CD4-positive, alpha-beta memory T cell (primary cell): ENCODE measurements at regions not wholly inside any gene's neighbourhood (a gene's known extent, or its start where the extent isn't known, plus 50 kb on each side); places are given as distances from the start of the nearest gene placed in this dataset.
"Not testable (repeated sequence)": the region's sequence is repeated elsewhere in the genome, so short reads cannot be mapped to it uniquely, and the experiment has no call there.

Source experiments
- CTCF ChIA-PET: fragments of 350-600 bp; sonication (Branson Sonifier 250); formaldehyde crosslinking; loops from one replicate; lab custom pipeline; 2021; ENCODE audit warnings: inconsistent platforms; ENCODE audit not compliant: partially characterized antibody; lab: Charles Lee
- POLR2A ChIA-PET: fragments of 350-600 bp; sonication (Branson Sonifier 250); formaldehyde crosslinking; loops from one replicate; lab custom pipeline; 2021; ENCODE audit not compliant: partially characterized antibody; lab: Charles Lee
- DNase-seq, 5 donors: peaks; one replicate each; pipeline versions ENCODE4 v3.0.0 to v3.0.0-alpha.2; 2020 to 2022; ENCODE audit warnings: mixed read lengths in 1 of 5
- H3K27ac ChIP-seq: one replicate; pipeline ENCODE4 v1.7.0; 2013; ENCODE audit warnings: low read depth, low read length
- H3K27me3 ChIP-seq: 2 replicates; pipeline ENCODE4 v1.7.0; 2013; ENCODE audit warnings: mild to moderate bottlenecking, low read length, moderate library complexity; ENCODE audit not compliant: insufficient read depth
- H3K36me3 ChIP-seq: 2 replicates; pipeline ENCODE4 v1.7.0; 2013; ENCODE audit warnings: mild to moderate bottlenecking, low read length, moderate library complexity; ENCODE audit not compliant: insufficient read depth
- H3K4me1 ChIP-seq: 2 replicates; pipeline ENCODE4 v1.7.0; 2013; ENCODE audit warnings: mild to moderate bottlenecking, low read length, moderate library complexity; ENCODE audit not compliant: insufficient read depth
- H3K4me3 ChIP-seq, 2 donors: one replicate each; pipeline ENCODE4 v1.7.0; 2013; ENCODE audit warnings: low read length in 2 of 2, mild to moderate bottlenecking in 1 of 2
- H3K9me3 ChIP-seq, 2 donors: one replicate each; pipeline ENCODE4 v1.7.0; 2013; ENCODE audit warnings: low read length in 2 of 2, control low read depth in 1 of 2; ENCODE audit not compliant: control insufficient read depth in 1 of 2
- H3K27ac Mint-ChIP-seq, 7 donors: one replicate each; pipeline ENCODE4 v1.8.0; 2020 to 2021; ENCODE audit warnings: mixed read lengths in 7 of 7, mild to moderate bottlenecking in 6 of 7, inconsistent platforms in 3 of 7, moderate library complexity in 3 of 7
- H3K27me3 Mint-ChIP-seq, 2 donors: one replicate each; pipeline ENCODE4 v1.8.0; 2020 to 2021; ENCODE audit warnings: mixed read lengths in 2 of 2
- H3K36me3 Mint-ChIP-seq, 2 donors: one replicate each; pipeline ENCODE4 v1.8.0; 2020 to 2021; ENCODE audit warnings: mixed read lengths in 2 of 2, inconsistent platforms in 1 of 2, mild to moderate bottlenecking in 1 of 2
- H3K4me1 Mint-ChIP-seq, 4 donors: one replicate each; pipeline ENCODE4 v1.8.0; 2020 to 2021; ENCODE audit warnings: mixed read lengths in 4 of 4, mild to moderate bottlenecking in 1 of 4
- H3K4me3 Mint-ChIP-seq, 8 donors: one replicate each; pipeline ENCODE4 v1.8.0; 2020 to 2021; ENCODE audit warnings: mixed read lengths in 8 of 8, mild to moderate bottlenecking in 7 of 8, moderate library complexity in 6 of 8, inconsistent platforms in 3 of 8
- H3K9me3 Mint-ChIP-seq, 8 donors: one replicate each; pipeline ENCODE4 v1.8.0; 2020 to 2021; ENCODE audit warnings: mixed read lengths in 8 of 8, mild to moderate bottlenecking in 5 of 8, inconsistent platforms in 3 of 8, moderate library complexity in 1 of 8
- intact Hi-C: fragments of 100-400 bp; cut with micrococcal nuclease; formaldehyde crosslinking; loops from one replicate; pipeline ENCODE4 v1.15.1; 2023

GRCh38 chr6:17206566-17207072 is 74.5 kb upstream of the RBM24 start:
- ChIA-PET POLR2A (no interaction called here), CTCF (interaction anchor here (0.6 kb wide), 1 partner anchor 18 kb away, joined by 3 read pairs; no protein-coding TSS in a partner anchor)
- Mint-ChIP-seq H3K4me3 (no peak overlapping the region), H3K27me3 (peaks cover 0 to 8% of the 10 kb centered on the region in 2 donors), H3K36me3 (no peaks in the 10 kb centered on the region), H3K4me1 (no peaks in the 10 kb centered on the region), H3K27ac (no peak overlapping the region), H3K9me3 (peaks cover 0 to 3% (median 0%) of the 10 kb centered on the region in 8 donors)
- no peaks in the 10 kb centered on the region for H3K9me3 ChIP-seq
- H3K4me1 ChIP-seq: no peaks in the 10 kb centered on the region
- H3K36me3 ChIP-seq: no peaks in the 10 kb centered on the region
- DNase-seq: no peak
- no peaks in the 10 kb centered on the region for H3K27me3 ChIP-seq
- intact Hi-C loops: no loop called here
- no peak overlapping the region for H3K4me3 ChIP-seq
- no peak overlapping the region for H3K27ac ChIP-seq

GRCh38 chr6:17207281-17207680 is 73.9 kb upstream of the RBM24 start:
- H3K9me3 ChIP-seq: no peaks in the 10 kb centered on the region
- Mint-ChIP-seq H3K4me3 (no peak overlapping the region), H3K36me3 (no peaks in the 10 kb centered on the region), H3K27me3 (peaks cover 0 to 8% of the 10 kb centered on the region in 2 donors), H3K4me1 (peaks cover 0 to 4% (median 0%) of the 10 kb centered on the region in 4 donors), H3K27ac (no peak overlapping the region), H3K9me3 (peaks cover 0 to 3% (median 0%) of the 10 kb centered on the region in 8 donors)
- no peak overlapping the region for H3K27ac ChIP-seq
- no peaks in the 10 kb centered on the region for H3K4me1 ChIP-seq
- intact Hi-C loops: no loop called here
- no peaks in the 10 kb centered on the region for H3K36me3 ChIP-seq
- H3K4me3 ChIP-seq: no peak overlapping the region
- DNase-seq: no peak
- POLR2A ChIA-PET: no interaction called here
- CTCF ChIA-PET: interaction anchor here (0.6 kb wide), 1 partner anchor 17 kb away, joined by 3 read pairs; no protein-coding TSS in a partner anchor
- H3K27me3 ChIP-seq: no peaks in the 10 kb centered on the region

- Mint-ChIP-seq H3K4me1 (peaks cover 0 to 4% (median 0%) of the 10 kb centered on the region in 4 donors), H3K27ac (no peak overlapping the region), H3K4me3 (no peak overlapping the region), H3K27me3 (peaks cover 0 to 5% of the 10 kb centered on the region in 2 donors), H3K36me3 (no peaks in the 10 kb centered on the region), H3K9me3 (peaks cover 0 to 3% (median 0%) of the 10 kb centered on the region in 8 donors)
- no peak for DNase-seq
- H3K36me3 ChIP-seq: no peaks in the 10 kb centered on the region
- H3K27ac ChIP-seq: no peak overlapping the region
- POLR2A ChIA-PET: no interaction called here
- CTCF ChIA-PET: no interaction called here
- no peaks in the 10 kb centered on the region for H3K9me3 ChIP-seq
- no peaks in the 10 kb centered on the region for H3K27me3 ChIP-seq
- no peaks in the 10 kb centered on the region for H3K4me1 ChIP-seq
- H3K4me3 ChIP-seq: no peak overlapping the region
- intact Hi-C loops: no loop called here
Observed at GRCh38 chr6:17210683-17211082, 70.5 kb upstream of the RBM24 start.

- Histone ChIP-seq H3K36me3 (no peaks in the 10 kb centered on the region), H3K4me3 (no peak overlapping the region), H3K4me1 (no peaks in the 10 kb centered on the region), H3K27me3 (no peaks in the 10 kb centered on the region), H3K9me3 (no peaks in the 10 kb centered on the region), H3K27ac (no peak overlapping the region)
- CTCF ChIA-PET: interaction anchor here (0.6 kb wide), 1 partner anchor 181 kb away, joined by 3 read pairs; no protein-coding TSS in a partner anchor
- POLR2A ChIA-PET: no interaction called here
- no peak for DNase-seq
- Mint-ChIP-seq H3K36me3 (no peaks in the 10 kb centered on the region), H3K4me3 (no peak overlapping the region), H3K27ac (no peak overlapping the region), H3K27me3 (peaks cover 3 to 5% of the 10 kb centered on the region in 2 donors), H3K4me1 (peaks cover 0 to 4% (median 0%) of the 10 kb centered on the region in 4 donors), H3K9me3 (peaks cover 0 to 3% (median 0%) of the 10 kb centered on the region in 8 donors)
- intact Hi-C loops: no loop called here
Observed at GRCh38 chr6:17211101-17211500, 70.1 kb upstream of the RBM24 start.

GRCh38 chr6:17212546-17213371 is 68.4 kb upstream of the RBM24 start:
- Histone ChIP-seq H3K27ac (no peak overlapping the region), H3K9me3 (no peaks in the 10 kb centered on the region), H3K4me3 (no peak overlapping the region), H3K36me3 (no peaks in the 10 kb centered on the region), H3K27me3 (no peaks in the 10 kb centered on the region), H3K4me1 (no peaks in the 10 kb centered on the region)
- H3K36me3 Mint-ChIP-seq: no peaks in the 10 kb centered on the region
- no peak for DNase-seq
- intact Hi-C loops: no loop called here
- peaks cover 3 to 4% of the 10 kb centered on the region in 2 donors for H3K27me3 Mint-ChIP-seq
- ChIA-PET POLR2A (interaction anchor here (0.6 kb wide), 1 partner anchor 9 kb away, joined by 4 read pairs; no protein-coding TSS in a partner anchor), CTCF (interaction anchor here (1.6 kb wide), 1 partner anchor 9 kb away, joined by 5 read pairs; no protein-coding TSS in a partner anchor)
- H3K4me3 Mint-ChIP-seq: no peak overlapping the region
- no peak overlapping the region for H3K27ac Mint-ChIP-seq
- H3K4me1 Mint-ChIP-seq: peaks cover 0 to 4% (median 0%) of the 10 kb centered on the region in 4 donors
- peaks cover 0 to 7% (median under 1%) of the 10 kb centered on the region in 8 donors for H3K9me3 Mint-ChIP-seq

- H3K4me3 Mint-ChIP-seq: no peak overlapping the region
- Histone ChIP-seq H3K36me3 (no peaks in the 10 kb centered on the region), H3K4me3 (no peak overlapping the region), H3K27me3 (no peaks in the 10 kb centered on the region), H3K9me3 (no peaks in the 10 kb centered on the region), H3K4me1 (no peaks in the 10 kb centered on the region), H3K27ac (no peak overlapping the region)
- intact Hi-C loops: no loop called here
- peaks cover 0 to 4% (median 0%) of the 10 kb centered on the region in 4 donors for H3K4me1 Mint-ChIP-seq
- no peak for DNase-seq
- peaks cover 0 to 7% (median under 1%) of the 10 kb centered on the region in 8 donors for H3K9me3 Mint-ChIP-seq
- H3K36me3 Mint-ChIP-seq: no peaks in the 10 kb centered on the region
- CTCF ChIA-PET: no interaction called here
- POLR2A ChIA-PET: no interaction called here
- peaks cover 3 to 4% of the 10 kb centered on the region in 2 donors for H3K27me3 Mint-ChIP-seq
- H3K27ac Mint-ChIP-seq: no peak overlapping the region
Observed at GRCh38 chr6:17214106-17214505, 67.1 kb upstream of the RBM24 start.

GRCh38 chr6:17216972-17217371 is 64.2 kb upstream of the RBM24 start:
- H3K27ac Mint-ChIP-seq, H3K36me3 Mint-ChIP-seq, H3K36me3 ChIP-seq, H3K27me3 ChIP-seq, POLR2A ChIA-PET, intact Hi-C loops, H3K9me3 Mint-ChIP-seq, H3K4me1 ChIP-seq, H3K4me1 Mint-ChIP-seq, CTCF ChIA-PET, H3K27ac ChIP-seq, DNase-seq, H3K4me3 ChIP-seq, H3K9me3 ChIP-seq, H3K27me3 Mint-ChIP-seq, H3K4me3 Mint-ChIP-seq: not testable (repeated sequence)
